ENCODE measurements at regions not wholly inside any gene's neighbourhood (a gene's known extent, or its start where the extent isn't known, plus 50 kb on each side); places are given as distances from the start of the nearest gene placed in this dataset.

DNA sequence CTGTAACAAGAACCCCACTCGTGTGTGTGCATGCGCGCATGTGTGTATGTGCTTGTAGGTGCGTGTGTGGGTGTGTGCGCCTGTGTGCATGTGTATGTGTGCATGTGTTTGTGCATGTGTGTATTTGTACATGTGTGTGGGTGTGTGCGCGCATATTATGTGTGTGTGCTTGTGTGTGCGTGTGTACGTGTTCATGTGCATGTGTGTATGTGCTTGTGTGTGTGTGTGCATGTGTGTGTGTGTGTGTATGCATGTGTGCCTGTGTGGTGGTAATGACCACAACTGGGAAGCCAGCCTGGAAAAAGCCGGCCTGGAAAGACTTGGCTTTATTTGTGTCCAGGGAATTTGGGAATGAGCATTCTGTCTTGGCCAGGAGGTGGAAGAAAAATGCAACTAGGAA lies 157.5 kb downstream of the PAX1 start:
- Histone ChIP-seq H3K36me3 (no peaks in the 10 kb centered on the region), H3K27ac (no peak overlapping the region), H3K4me3 (no peak overlapping the region), H3K4me1 (no peaks in the 10 kb centered on the region), H3K9me3 (peaks cover 0 to 10% (median 2%) of the 10 kb centered on the region in 4 donors), H3K27me3 (no peaks in the 10 kb centered on the region)
- DNase-seq = no peak
- TF ChIP-seq, protein P1, sequence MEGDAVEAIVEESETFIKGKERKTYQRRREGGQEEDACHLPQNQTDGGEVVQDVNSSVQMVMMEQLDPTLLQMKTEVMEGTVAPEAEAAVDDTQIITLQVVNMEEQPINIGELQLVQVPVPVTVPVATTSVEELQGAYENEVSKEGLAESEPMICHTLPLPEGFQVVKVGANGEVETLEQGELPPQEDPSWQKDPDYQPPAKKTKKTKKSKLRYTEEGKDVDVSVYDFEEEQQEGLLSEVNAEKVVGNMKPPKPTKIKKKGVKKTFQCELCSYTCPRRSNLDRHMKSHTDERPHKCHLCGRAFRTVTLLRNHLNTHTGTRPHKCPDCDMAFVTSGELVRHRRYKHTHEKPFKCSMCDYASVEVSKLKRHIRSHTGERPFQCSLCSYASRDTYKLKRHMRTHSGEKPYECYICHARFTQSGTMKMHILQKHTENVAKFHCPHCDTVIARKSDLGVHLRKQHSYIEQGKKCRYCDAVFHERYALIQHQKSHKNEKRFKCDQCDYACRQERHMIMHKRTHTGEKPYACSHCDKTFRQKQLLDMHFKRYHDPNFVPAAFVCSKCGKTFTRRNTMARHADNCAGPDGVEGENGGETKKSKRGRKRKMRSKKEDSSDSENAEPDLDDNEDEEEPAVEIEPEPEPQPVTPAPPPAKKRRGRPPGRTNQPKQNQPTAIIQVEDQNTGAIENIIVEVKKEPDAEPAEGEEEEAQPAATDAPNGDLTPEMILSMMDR (IDR thresholded peaks at IDR 0.05) = no peak
- TF ChIP-seq POLR2AphosphoS5 (IDR thresholded peaks at IDR 0.05) (no peak), POLR2A (IDR thresholded peaks at IDR 0.05) (no peak), EP300 (IDR thresholded peaks at IDR 0.05) (no peak)
- intact Hi-C loops (cut with DNase I; ENCODE audit: low total_unique reads) = no loop called here
- 90 to 95% (median 93%) methylated on average over 10 of the region's 10 CpGs for WGBS, 5 donors

DNA sequence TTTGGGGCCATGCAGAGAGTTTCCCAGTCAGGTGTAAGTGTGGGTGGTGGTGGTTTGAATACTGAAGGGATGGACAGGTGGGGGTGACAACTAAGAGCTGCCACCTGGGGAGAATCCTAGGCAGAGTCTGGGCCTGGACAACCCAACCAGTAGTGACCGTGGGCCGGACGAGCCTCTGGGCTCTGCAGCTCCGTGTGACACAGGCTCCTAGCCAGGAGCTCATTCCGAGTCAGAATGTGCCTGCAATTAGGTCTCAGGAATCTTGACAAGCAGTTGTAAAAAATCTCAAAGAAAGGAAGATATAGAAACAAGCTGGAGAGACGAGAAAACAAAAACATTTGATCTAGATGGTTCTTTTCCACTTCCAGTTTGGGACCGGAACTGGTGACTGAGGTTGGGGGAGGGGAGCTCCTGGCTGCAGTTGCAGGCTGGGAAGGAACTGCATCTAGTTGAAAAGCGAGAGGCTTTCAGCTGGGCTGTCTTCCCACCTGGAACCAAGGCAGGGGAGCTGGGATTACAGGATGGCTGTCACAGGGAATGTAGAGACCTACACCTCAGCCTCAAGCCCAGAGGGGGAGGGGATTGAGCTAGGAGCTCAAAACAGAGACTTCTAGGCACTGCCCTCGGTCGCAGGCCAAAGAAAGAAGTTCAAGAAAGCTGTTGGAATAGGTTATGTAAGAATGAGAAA lies 156.9 kb downstream of the PAX1 start:
- 51 to 63% (median 56%) methylated on average over 10 of the region's 10 CpGs for WGBS, 5 donors
- TF ChIP-seq POLR2AphosphoS5 (IDR thresholded peaks at IDR 0.05) (no peak), EP300 (IDR thresholded peaks at IDR 0.05) (no peak), POLR2A (IDR thresholded peaks at IDR 0.05) (no peak)
- TF ChIP-seq, protein P1 (IDR thresholded peaks at IDR 0.05) = no peak
- intact Hi-C loops (cut with DNase I; ENCODE audit: low total_unique reads) = no loop called here
- H3K27me3 ChIP-seq = no peaks in the 10 kb centered on the region
- H3K27ac ChIP-seq = no peak overlapping the region
- peaks cover 0 to 10% (median 3%) of the 10 kb centered on the region in 4 donors for H3K9me3 ChIP-seq
- DNase-seq = no peak
- no peaks in the 10 kb centered on the region for H3K36me3 ChIP-seq
- no peak overlapping the region for H3K4me3 ChIP-seq
- H3K4me1 ChIP-seq = no peaks in the 10 kb centered on the region

DNA sequence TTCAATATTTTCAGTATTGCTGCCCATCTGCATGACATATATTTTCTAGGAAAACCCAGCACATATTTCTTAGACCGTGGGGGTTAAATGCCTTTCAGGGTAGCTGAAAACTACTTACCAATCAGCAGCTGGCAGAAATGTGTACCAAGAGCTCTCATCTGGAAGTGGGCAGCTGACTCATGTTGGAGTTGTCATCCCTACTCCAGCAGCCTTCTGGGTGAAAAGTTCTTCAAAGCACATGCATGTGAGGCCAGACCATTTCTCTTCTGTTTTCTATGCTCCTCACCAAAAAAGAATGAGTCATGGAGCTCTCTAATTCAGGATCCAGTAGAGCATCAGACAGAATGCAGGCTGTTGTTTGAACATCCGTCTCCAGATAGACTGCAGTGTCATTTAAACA lies 135.5 kb downstream of the PAX1 start:
- Histone ChIP-seq H3K4me1 (no peaks in the 10 kb centered on the region), H3K9me3 (peaks cover 0 to 8% (median 0%) of the 10 kb centered on the region in 4 donors), H3K36me3 (no peaks in the 10 kb centered on the region), H3K27me3 (peaks cover 0 to 8% (median 0%) of the 10 kb centered on the region in 3 donors), H3K4me3 (no peak overlapping the region), H3K27ac (no peak overlapping the region)
- TF ChIP-seq POLR2AphosphoS5 (IDR thresholded peaks at IDR 0.05) = no peak
- TF ChIP-seq POLR2A (IDR thresholded peaks at IDR 0.05) = no peak
- no peak for TF ChIP-seq EP300 (IDR thresholded peaks at IDR 0.05)
- TF ChIP-seq, protein P1 (IDR thresholded peaks at IDR 0.05) = no peak
- intact Hi-C loops (cut with DNase I; ENCODE audit: low total_unique reads) = no loop called here
- WGBS, 5 donors = 52 to 75% (median 62%) methylated on average over 2 of the region's 2 CpGs
- no peak for DNase-seq

DNA sequence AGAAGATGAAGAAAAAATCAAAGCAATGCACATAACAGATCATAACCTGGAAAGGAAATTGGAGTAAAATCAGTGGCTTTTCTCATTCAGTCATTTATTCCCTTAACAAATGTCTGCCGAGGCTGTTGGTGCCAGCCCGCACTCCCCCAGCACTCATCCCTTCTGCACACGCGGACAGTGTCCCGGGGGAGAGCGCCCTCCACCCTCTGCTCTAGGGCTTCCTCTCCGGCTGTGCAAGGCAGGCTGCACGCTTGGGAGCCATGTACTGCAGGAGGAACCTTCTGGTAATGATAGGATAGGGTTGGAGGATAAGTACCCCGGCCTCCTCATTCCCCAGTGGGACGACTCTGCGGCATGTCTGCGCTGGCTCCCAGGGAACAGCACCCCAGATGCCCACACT lies 134.5 kb downstream of the PAX1 start:
- peaks cover 0 to 5% (median 0%) of the 10 kb centered on the region in 4 donors for H3K9me3 ChIP-seq
- no peaks in the 10 kb centered on the region for H3K4me1 ChIP-seq
- DNase-seq = no peak
- H3K27ac ChIP-seq = no peak overlapping the region
- H3K4me3 ChIP-seq = no peak overlapping the region
- 77 to 86% (median 81%) methylated on average over 12 of the region's 12 CpGs for WGBS, 5 donors
- TF ChIP-seq, protein P1 (IDR thresholded peaks at IDR 0.05) = no peak
- H3K27me3 ChIP-seq = peaks cover 0 to 8% (median 0%) of the 10 kb centered on the region in 3 donors
- intact Hi-C loops (cut with DNase I; ENCODE audit: low total_unique reads) = no loop called here
- H3K36me3 ChIP-seq = no peaks in the 10 kb centered on the region

Measured in stomach (tissue), 8 donors.